ENCODE measurements at regions not wholly inside any gene's neighbourhood (a gene's known extent, or its start where the extent isn't known, plus 50 kb on each side); places are given as distances from the start of the nearest gene placed in this dataset.
"Not testable (repeated sequence)": the region's sequence is repeated elsewhere in the genome, so short reads cannot be mapped to it uniquely, and the experiment has no call there.

- DNase-seq (ENCODE audit: low spot score): no peak
These were observed 137.5 kb downstream of the CCDC71L start for GRCh38 chr7:106523482-106523881.

- no peak for DNase-seq (ENCODE audit: low spot score)
These were observed 138.3 kb downstream of the CCDC71L start for GRCh38 chr7:106522696-106523095.

GRCh38 chr7:106521541-106521940, 139.4 kb downstream of the CCDC71L start:
- no peak for DNase-seq (ENCODE audit: low spot score)

GRCh38 chr7:106520962-106521514, 139.9 kb downstream of the CCDC71L start:
- no peak for DNase-seq (ENCODE audit: low spot score)

- no peak for DNase-seq (ENCODE audit: low spot score)
These were observed 142.0 kb downstream of the CCDC71L start for GRCh38 chr7:106518967-106519366.

- DNase-seq (ENCODE audit: low spot score): no peak
These were observed 142.7 kb downstream of the CCDC71L start for GRCh38 chr7:106518239-106518638.

- no peak for DNase-seq (ENCODE audit: low spot score)
These were observed 143.4 kb downstream of the CCDC71L start for GRCh38 chr7:106517508-106517907.

- DNase-seq (ENCODE audit: low spot score): no peak
These were observed 145.6 kb downstream of the CCDC71L start for GRCh38 chr7:106515321-106515720.

GRCh38 chr7:106514881-106515280, 146.1 kb downstream of the CCDC71L start:
- no peak for DNase-seq (ENCODE audit: low spot score)

GRCh38 chr7:106512217-106512616, 148.7 kb downstream of the CCDC71L start:
- no peak for DNase-seq (ENCODE audit: low spot score)

- no peak for DNase-seq (ENCODE audit: low spot score)
These were observed 156.3 kb downstream of the CCDC71L start for GRCh38 chr7:106504645-106505044.

- DNase-seq (ENCODE audit: low spot score): no peak
These were observed 156.8 kb downstream of the CCDC71L start for GRCh38 chr7:106504207-106504606.

- no peak for DNase-seq (ENCODE audit: low spot score)
These were observed 157.3 kb downstream of the CCDC71L start for GRCh38 chr7:106503626-106504025.

- DNase-seq (ENCODE audit: low spot score): no peak
These were observed 159.1 kb downstream of the CCDC71L start for GRCh38 chr7:106501605-106502580.

- no peak for DNase-seq (ENCODE audit: low spot score)
These were observed 161.1 kb downstream of the CCDC71L start for GRCh38 chr7:106499897-106500296.

GRCh38 chr7:106498005-106498404, 163.0 kb downstream of the CCDC71L start:
- DNase-seq (ENCODE audit: low spot score): not testable (repeated sequence)

- peak; percentile 77 for DNase-seq (ENCODE audit: low spot score)
These were observed 167.8 kb downstream of the CCDC71L start for GRCh38 chr7:106493041-106493731.

GRCh38 chr7:106488465-106488864, 172.5 kb downstream of the CCDC71L start:
- no peak for DNase-seq (ENCODE audit: low spot score)

- no peak for DNase-seq (ENCODE audit: low spot score)
These were observed 173.1 kb downstream of the CCDC71L start for GRCh38 chr7:106487892-106488291.

GRCh38 chr7:106486331-106486730, 174.6 kb downstream of the CCDC71L start:
- DNase-seq (ENCODE audit: low spot score): no peak

GRCh38 chr7:106485919-106486318, 175.0 kb downstream of the CCDC71L start:
- DNase-seq (ENCODE audit: low spot score): no peak

- no peak for DNase-seq (ENCODE audit: low spot score)
These were observed 175.9 kb downstream of the CCDC71L start for GRCh38 chr7:106485031-106485551.

Measured in mucosa of gallbladder (tissue), 1 donor.